HG03196 (cell line): ENCODE measurements at regions not wholly inside any gene's neighbourhood (a gene's known extent, or its start where the extent isn't known, plus 50 kb on each side); places are given as distances from the start of the nearest gene placed in this dataset.
"Not testable (repeated sequence)": the region's sequence is repeated elsewhere in the genome, so short reads cannot be mapped to it uniquely, and the experiment has no call there.

Experiments used
- ATAC-seq: cut with Tn5 transposase; IDR thresholded peaks from one replicate; pipeline ENCODE4 v1.9.1; 2021; ENCODE audit not compliant: unreplicated experiment

GRCh38 chr1:121518726-121519041 lies 333.9 kb downstream of the SRGAP2C start:
- ATAC-seq: no peak

GRCh38 chr1:121519042-121519755 lies 334.4 kb downstream of the SRGAP2C start:
- ATAC-seq: no peak

GRCh38 chr1:121519756-121520286 lies 335.0 kb downstream of the SRGAP2C start:
- ATAC-seq: not testable (repeated sequence)

- ATAC-seq: no peak
These were observed 337.4 kb downstream of the SRGAP2C start for GRCh38 chr1:121522061-121522759.

GRCh38 chr1:121523112-121523511 lies 338.3 kb downstream of the SRGAP2C start:
- ATAC-seq: not testable (repeated sequence)

GRCh38 chr1:121525355-121525754 lies 340.6 kb downstream of the SRGAP2C start:
- ATAC-seq: no peak

- not testable (repeated sequence) for ATAC-seq
These were observed 344.2 kb downstream of the SRGAP2C start for GRCh38 chr1:121528958-121529357.

- not testable (repeated sequence) for ATAC-seq
These were observed 345.3 kb downstream of the SRGAP2C start for GRCh38 chr1:121530026-121530425.

GRCh38 chr1:121531747-121532146 lies 347.0 kb downstream of the SRGAP2C start:
- not testable (repeated sequence) for ATAC-seq

GRCh38 chr1:121538148-121538547 lies 353.4 kb downstream of the SRGAP2C start:
- not testable (repeated sequence) for ATAC-seq

- no peak for ATAC-seq
These were observed 354.3 kb downstream of the SRGAP2C start for GRCh38 chr1:121538943-121539575.

- not testable (repeated sequence) for ATAC-seq
These were observed 359.2 kb downstream of the SRGAP2C start for GRCh38 chr1:121543988-121544387.

- ATAC-seq: no peak
These were observed 359.7 kb downstream of the SRGAP2C start for GRCh38 chr1:121544500-121544899.

GRCh38 chr1:121545899-121546298 lies 361.1 kb downstream of the SRGAP2C start:
- ATAC-seq: not testable (repeated sequence)

- no peak for ATAC-seq
These were observed 362.2 kb downstream of the SRGAP2C start for GRCh38 chr1:121546830-121547591.

- not testable (repeated sequence) for ATAC-seq
These were observed 363.0 kb downstream of the SRGAP2C start for GRCh38 chr1:121547726-121548125.

GRCh38 chr1:121550817-121551216 lies 366.0 kb downstream of the SRGAP2C start:
- not testable (repeated sequence) for ATAC-seq

- ATAC-seq: not testable (repeated sequence)
These were observed 366.7 kb downstream of the SRGAP2C start for GRCh38 chr1:121551491-121551890.

- ATAC-seq: not testable (repeated sequence)
These were observed 371.8 kb downstream of the SRGAP2C start for GRCh38 chr1:121556560-121556959.

- ATAC-seq: not testable (repeated sequence)
These were observed 373.3 kb downstream of the SRGAP2C start for GRCh38 chr1:121558034-121558433.

GRCh38 chr1:121558514-121558913 lies 373.7 kb downstream of the SRGAP2C start:
- ATAC-seq: no peak
